ENCODE measurements at regions not wholly inside any gene's neighbourhood (a gene's known extent, or its start where the extent isn't known, plus 50 kb on each side); places are given as distances from the start of the nearest gene placed in this dataset.

GRCh38 chr9:71349218-71349617 lies 227.8 kb upstream of the TRPM3 start:
- TF ChIP-seq POLR2AphosphoS5 (IDR thresholded peaks at IDR 0.05) = no peak
- TF ChIP-seq, protein P1, sequence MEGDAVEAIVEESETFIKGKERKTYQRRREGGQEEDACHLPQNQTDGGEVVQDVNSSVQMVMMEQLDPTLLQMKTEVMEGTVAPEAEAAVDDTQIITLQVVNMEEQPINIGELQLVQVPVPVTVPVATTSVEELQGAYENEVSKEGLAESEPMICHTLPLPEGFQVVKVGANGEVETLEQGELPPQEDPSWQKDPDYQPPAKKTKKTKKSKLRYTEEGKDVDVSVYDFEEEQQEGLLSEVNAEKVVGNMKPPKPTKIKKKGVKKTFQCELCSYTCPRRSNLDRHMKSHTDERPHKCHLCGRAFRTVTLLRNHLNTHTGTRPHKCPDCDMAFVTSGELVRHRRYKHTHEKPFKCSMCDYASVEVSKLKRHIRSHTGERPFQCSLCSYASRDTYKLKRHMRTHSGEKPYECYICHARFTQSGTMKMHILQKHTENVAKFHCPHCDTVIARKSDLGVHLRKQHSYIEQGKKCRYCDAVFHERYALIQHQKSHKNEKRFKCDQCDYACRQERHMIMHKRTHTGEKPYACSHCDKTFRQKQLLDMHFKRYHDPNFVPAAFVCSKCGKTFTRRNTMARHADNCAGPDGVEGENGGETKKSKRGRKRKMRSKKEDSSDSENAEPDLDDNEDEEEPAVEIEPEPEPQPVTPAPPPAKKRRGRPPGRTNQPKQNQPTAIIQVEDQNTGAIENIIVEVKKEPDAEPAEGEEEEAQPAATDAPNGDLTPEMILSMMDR (IDR thresholded peaks at IDR 0.05) = no peak
- no peak for TF ChIP-seq POLR2A (IDR thresholded peaks at IDR 0.05)
- no peak for TF ChIP-seq EP300 (IDR thresholded peaks at IDR 0.05)

Measured in sigmoid colon (tissue), 4 donors.